B cell (primary cell): ENCODE measurements at regions not wholly inside any gene's neighbourhood (a gene's known extent, or its start where the extent isn't known, plus 50 kb on each side); places are given as distances from the start of the nearest gene placed in this dataset.

Experiments
- EZH2 ChIP-seq: IDR thresholded peaks from 2 replicates; pipeline ENCODE4 v1.6.1; 2012; ENCODE audit warnings: borderline replicate concordance, low read depth, mild to moderate bottlenecking, moderate library complexity, low read length; ENCODE audit not compliant: insufficient read depth, poor library complexity, severe bottlenecking
- TF ChIP-seq, protein P1 (sequence below): fragments of 200-600 bp; IDR thresholded peaks from one replicate; pipeline ENCODE4 v1.8.0; 2022; ENCODE audit warnings: antibody characterized with exemption, mild to moderate bottlenecking

DNA sequence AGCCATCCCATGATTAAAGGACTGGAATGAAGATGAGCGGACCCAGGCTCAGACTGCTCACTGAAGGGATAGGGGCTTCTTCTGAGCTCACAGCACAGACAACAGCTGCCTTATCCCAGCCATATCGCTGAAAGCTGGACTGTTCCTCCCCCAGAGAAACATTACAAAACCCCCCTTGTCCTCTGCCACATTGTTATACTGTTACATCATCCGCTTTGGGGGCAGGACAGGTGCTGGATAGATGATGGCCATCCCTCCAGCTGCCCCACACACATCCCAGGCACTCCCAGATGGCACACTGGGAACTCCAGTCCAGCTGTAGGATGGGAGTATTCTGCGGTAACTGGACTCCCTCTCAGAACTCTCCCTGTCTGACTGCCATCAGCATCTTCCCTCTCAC, 58.7 kb upstream of the BTRC start:
- TF ChIP-seq, protein P1, sequence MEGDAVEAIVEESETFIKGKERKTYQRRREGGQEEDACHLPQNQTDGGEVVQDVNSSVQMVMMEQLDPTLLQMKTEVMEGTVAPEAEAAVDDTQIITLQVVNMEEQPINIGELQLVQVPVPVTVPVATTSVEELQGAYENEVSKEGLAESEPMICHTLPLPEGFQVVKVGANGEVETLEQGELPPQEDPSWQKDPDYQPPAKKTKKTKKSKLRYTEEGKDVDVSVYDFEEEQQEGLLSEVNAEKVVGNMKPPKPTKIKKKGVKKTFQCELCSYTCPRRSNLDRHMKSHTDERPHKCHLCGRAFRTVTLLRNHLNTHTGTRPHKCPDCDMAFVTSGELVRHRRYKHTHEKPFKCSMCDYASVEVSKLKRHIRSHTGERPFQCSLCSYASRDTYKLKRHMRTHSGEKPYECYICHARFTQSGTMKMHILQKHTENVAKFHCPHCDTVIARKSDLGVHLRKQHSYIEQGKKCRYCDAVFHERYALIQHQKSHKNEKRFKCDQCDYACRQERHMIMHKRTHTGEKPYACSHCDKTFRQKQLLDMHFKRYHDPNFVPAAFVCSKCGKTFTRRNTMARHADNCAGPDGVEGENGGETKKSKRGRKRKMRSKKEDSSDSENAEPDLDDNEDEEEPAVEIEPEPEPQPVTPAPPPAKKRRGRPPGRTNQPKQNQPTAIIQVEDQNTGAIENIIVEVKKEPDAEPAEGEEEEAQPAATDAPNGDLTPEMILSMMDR = no peak
- no peak for TF ChIP-seq EZH2
